NCI-H1694 treated with DMSO at 0.1 percent for 48 hours (cell line): ENCODE measurements at regions not wholly inside any gene's neighbourhood (a gene's known extent, or its start where the extent isn't known, plus 50 kb on each side); places are given as distances from the start of the nearest gene placed in this dataset.

ENCODE experiments used
- DNase-seq: peaks from one replicate; lab custom pipeline; 2025; lab: John Stamatoyannopoulos, UW

DNA sequence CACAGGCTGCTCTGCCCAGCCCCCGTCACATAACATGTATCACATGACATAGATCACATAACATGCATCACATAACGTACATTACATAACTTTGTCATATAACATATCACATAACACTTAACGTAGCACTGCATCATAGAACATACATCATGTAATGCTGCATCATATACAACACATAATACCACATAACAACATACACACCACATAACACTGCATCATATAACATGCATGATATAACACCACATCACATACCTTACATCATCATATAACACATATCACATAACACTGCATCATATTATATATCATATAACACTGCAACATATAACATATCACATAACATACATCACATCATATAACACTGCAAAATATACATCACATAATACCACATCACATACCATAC lies 83.8 kb downstream of the AXIN2 start:
- DNase-seq = no peak

DNA sequence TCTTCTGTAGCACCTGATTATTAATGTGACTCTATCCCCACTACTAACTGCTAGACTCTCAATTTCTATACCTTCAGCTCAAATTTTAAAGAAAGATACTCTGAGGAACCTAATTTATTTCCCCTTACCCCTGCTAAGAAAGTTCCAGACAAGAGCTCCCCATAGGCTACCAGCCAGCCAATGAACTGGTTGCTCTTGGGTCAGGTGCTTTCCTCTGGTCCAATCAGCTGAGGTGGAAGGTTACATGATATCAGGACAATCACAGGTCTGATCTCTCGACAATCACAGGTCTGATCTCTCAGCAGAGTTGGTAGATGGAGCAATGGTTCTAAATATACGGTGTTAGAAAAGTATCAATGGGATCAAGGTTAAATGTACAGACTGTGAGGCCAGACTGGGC lies 86.8 kb downstream of the AXIN2 start:
- no peak for DNase-seq

- no peak for DNase-seq
These were observed 87.5 kb downstream of the AXIN2 start for GRCh38 chr17:65473985-65474384.

DNA sequence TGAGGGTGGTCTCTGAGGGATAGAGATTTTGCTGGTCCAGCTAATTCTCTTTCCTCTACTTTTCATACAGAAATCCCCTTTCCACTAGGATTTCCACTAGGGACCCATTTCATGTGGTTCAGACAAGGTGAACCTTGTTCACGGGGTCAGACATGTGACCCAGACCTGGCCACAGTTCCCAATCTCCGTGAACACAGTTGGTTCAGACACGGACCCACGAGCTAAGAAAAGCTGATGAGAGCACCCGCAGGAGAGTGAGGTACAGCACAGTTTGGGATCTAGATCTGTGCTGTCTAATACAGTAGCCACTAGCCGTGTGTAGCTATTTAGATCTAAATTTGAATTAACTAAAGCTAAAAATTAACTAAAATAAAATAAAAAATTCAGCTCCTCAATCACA lies 88.1 kb downstream of the AXIN2 start:
- DNase-seq = no peak

DNA sequence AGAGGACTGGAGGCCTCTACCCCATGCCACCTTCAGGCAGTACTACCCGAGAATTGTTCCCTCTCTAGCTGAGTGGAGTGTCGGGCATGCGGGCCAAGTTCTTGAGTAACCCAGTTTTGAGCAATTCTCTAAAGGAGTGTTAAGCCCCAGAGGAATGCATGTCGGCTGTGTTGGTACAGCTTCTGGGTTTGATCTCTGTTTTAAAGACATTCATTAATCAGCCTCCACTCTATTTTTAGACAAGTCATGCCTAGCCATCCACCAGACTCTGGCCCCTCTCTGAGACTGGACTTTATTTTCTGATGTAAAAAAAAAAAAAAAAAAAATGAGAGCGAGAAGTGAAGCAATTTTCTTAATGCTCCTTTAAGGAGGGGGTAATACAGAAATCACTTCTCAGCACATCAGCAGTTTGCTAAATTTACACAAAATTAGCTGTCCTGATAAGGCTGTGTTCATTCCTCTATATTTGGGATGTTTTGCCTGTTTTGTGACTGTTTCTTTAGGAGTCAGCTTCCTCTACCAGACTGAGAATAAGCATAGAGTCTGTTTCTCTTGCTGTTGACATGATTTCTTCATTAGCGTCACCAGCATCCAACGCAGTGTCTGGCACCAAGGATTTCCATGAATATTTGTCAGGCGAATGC lies 88.7 kb downstream of the AXIN2 start:
- DNase-seq = no peak

DNA sequence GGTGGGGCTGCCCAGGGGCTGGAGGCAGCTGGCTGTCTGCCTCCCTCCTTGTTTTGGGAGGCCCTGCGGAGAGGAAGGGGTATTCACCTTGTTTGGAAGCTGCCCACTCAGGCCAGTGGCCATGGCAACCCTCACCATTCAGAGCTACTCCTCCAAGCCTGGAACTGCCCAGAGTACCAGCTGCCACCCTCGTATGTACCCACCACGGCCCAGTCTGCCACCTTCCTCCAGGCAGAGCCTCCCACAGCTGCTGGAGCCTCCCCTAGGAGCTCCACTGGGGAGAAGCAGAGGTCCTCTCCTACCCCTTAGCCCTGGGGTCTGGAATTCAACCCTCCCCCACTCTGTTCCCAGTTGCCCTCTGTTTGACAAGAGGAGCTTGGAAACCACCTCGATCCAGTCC lies 90.7 kb downstream of the AXIN2 start:
- DNase-seq = no peak

GRCh38 chr17:65468321-65468720 lies 93.1 kb downstream of the AXIN2 start:
- DNase-seq = no peak

DNA sequence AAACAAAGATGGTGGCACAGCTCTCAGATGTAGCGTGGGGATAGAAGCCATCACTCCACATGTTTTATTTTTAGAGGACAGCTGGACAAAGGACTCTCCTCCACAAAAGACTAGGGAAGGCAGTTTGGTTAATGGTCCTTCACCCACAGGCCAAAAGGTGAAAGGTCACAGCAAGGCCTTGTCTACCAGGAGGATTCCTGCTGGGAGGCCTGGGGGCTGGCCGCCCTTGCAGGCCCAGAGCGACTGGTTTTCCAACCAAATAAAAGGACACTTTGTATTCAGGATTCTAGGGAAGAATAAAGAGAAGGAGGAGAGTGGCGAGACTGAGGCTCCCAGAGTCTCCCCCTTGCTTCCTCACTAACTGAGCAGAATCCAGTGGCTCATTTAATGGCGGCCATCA lies 94.3 kb downstream of the AXIN2 start:
- DNase-seq = no peak

DNA sequence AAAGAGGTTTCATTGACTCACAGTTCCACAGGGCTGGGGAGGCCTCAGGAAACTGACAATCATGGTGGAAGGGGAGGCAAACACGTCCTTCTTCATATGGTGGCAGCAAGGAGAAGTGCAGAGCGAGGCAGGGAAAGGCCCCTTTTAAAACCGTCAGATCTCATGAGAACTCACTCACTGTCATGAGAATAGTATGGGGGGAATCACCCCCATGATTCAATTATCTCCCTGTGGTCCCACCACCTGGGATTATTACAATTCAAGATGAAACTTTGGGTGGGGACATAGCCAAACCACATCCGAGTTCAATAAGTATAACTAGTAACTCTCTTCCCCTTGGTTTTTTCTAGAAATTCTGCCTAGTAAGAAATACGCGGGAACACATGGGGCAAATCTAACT lies 94.9 kb downstream of the AXIN2 start:
- DNase-seq = no peak

DNA sequence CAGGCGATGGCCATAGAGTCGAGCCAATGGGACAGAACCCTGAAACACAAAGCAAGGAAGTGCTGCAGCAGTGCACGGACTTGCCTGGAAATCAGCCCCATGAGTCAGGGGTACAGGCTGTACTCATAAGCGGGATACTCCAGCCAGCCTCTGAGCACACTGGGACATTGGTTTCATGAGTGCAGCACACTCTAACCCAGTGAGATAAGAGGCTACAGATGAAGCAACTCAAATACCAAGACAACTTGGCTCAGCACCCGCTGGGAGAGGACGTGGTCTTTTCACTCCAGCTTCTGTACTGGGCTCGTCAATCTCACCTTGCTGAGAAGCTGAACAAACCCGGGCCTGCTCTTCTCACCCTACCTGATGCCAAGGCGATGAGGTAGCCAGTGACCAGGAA lies 98.2 kb downstream of the AXIN2 start:
- DNase-seq = no peak

GRCh38 chr17:65459677-65460347 lies 101.6 kb downstream of the AXIN2 start:
- no peak for DNase-seq

GRCh38 chr17:65457635-65458257 lies 103.7 kb downstream of the AXIN2 start:
- no peak for DNase-seq

DNA sequence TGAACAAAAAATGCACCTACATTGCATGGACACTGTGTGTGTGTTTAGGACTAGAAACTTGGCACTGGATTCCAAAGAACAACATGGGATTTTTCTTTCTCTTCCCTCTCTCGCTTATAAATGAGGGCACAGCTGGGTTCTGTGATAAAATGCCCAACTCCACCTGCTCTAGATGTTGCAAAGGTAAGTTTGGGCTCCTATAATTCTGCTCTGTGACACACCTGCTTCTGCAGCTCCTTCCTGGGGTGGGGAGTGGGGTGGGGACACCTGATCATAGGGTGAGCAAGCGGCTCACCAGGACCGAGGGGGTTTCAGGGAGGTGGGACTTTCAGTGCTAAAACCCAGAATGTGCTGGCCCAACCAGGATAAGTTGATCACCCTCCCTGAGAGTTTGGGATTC lies 104.3 kb downstream of the AXIN2 start:
- DNase-seq = no peak

GRCh38 chr17:65456368-65457151 lies 104.9 kb downstream of the AXIN2 start:
- no peak for DNase-seq

DNA sequence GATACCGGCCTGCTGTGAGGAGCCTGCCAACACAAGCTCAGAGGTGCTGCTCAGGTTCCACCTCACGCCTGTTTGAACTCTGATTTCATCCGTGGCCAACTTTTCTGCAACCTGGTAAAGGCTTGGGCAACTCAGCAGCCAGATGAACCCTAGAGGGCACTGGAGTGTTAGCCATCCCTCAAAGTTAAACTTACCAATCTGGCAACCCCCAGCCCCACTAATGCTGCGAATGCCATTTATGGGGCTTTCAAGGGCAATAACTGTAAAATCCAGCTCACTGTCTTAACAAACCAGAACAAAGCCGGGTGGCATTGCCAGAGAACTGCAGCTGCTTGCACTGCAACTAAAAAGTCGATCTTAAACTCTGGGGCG lies 105.5 kb downstream of the AXIN2 start:
- DNase-seq = no peak

- no peak for DNase-seq
These were observed 106.1 kb downstream of the AXIN2 start for GRCh38 chr17:65455154-65455971.

DNA sequence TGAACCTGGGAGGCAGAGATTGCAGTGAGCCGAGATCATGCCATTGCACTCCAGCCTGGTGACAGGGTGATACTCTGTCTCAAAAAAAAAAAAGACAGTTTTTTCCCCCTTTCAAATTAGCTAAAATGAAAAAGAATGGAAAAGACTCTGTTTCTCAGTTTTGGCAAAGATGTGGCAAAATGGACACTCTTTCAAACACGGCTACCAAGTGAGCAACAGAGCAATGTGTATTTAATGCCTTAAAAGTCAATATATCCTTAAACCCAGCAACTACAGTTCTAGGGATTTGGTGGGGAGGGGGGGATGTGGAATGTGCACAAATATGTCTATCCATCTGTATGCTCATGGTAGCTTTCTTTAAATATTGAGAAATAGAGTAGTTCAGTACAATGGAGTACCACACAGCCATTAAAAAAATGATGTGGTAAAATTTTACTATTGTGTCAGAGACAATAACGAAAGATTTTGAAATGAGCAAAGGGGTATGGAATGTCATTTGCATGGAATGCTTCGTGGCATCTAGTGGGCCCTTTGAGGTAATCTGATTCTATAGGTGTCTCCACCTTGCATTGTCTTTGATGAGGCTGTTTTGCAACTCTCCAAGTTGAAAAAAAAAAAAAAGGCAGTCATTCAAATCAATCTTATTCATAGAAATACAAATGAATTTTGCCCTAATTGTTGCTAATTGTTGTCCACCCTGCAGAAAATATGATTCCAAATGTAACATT lies 108.1 kb downstream of the AXIN2 start:
- no peak for DNase-seq

DNA sequence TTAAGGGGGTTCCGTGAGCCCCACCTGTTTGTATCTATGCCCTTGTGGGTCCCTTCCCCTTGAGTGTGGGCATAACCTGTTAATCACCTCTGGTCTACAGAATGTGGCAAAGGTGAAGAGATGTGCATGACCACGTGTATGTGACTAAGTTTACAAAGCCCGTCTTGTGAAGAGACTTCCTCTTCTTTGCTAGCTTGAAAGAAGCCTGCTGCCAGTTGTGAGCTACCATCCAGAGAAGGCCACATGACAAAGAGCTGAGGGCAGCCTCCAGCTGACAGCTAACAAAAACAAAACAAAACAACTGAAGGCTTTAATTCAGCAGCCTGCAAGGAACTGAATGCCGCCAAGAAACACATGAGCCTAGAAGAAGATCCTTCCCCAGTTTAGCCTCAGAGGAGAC lies 112.0 kb downstream of the AXIN2 start:
- DNase-seq = no peak

DNA sequence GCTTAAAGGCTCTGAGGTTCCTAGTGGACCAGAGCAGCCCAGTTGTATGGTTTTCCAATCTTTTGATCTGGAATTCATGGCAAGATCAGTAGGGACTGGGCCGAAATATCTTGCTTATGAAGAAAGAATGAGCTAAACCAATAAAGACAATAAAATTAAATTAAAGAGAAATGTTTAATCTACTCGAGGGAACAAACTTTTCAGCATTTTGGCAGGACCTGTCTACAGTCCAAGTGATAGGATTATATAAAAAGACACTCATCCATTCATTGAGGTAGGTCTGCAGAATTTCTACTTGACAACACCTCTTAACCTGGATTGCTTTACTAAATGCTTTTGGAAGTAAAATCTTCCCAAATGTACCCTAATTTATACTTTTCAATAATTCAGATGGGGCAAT lies 113.6 kb downstream of the AXIN2 start:
- no peak for DNase-seq

DNA sequence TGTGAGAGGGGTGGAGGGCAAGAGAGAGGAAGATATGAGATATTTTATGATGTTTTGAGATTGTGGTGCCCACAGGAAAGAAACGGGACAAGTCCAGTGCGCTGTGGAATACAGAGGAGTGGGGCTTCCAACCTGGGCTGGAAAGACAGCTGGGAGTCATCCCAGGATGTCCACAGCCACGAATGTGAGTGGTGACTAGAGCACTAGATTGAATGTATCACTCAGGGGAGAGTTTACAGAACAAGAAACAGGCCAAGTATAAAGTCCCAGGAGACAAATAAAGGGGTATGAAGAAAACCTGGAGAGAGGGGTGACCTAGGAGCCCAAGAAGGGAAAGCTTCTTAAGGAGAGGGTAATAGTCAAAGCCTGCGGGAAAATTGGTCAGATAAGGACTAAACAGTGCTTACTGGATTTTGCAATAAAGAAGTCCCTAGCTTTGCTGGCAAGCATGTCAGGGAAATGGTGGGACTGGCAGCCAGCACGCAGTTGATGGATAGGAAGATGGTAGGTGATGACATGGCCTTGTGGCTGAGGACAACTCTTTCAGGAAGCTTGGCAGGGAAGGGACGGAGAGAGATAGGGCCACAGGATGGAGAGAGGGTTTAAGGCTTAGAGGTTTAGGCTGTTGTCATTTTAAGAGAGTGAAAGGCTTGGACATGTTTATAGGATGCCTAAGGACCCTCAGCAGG lies 114.5 kb downstream of the AXIN2 start:
- no peak for DNase-seq

- no peak for DNase-seq
These were observed 115.4 kb downstream of the AXIN2 start for GRCh38 chr17:65446043-65446442.
